ENCODE measurements at regions not wholly inside any gene's neighbourhood (a gene's known extent, or its start where the extent isn't known, plus 50 kb on each side); places are given as distances from the start of the nearest gene placed in this dataset.

DNA sequence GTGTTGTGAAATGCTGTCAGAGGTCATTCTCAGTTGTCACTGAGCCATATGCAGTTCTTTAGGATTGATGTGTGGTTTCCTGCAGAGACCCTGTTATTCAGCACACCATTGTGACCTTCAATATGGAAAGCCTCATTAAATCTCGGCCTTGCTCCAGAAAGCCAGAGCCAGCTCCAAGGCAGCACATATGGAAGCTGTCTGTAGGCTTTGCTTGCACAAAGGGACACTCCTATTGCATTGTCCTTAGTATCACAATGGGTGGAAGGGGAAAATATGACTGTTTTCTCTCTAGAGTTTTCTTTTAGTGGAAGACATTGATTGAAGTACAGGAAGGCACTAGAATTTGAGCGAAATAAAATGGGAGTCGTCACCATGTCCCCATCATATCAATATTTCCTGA lies 179.0 kb downstream of the CEP135 start:
- peaks cover 6% of the 10 kb centered on the region; the same call in 1 of the 2 replicates for H3K4me1 ChIP-seq (ENCODE audit: insufficient read depth, low read length)
- no peak for FAIRE-seq
- no peak for ATAC-seq
- no peaks in the 10 kb centered on the region for H3K36me3 ChIP-seq (replicated peaks in 1 of 2; ENCODE audit: control insufficient read depth in 1 of 2, insufficient read depth in 2 of 2, low read length in 2 of 2)
- no peaks in the 10 kb centered on the region for H3K79me2 ChIP-seq (ENCODE audit: insufficient read depth, low read length)
- in situ Hi-C loops (cut with HindIII; ENCODE audit: extremely low pct_ligation_motif_present, low pct_unique_long_range_greater_than_20kb) (no loop called here), intact Hi-C loops (cut with micrococcal nuclease; ENCODE audit: unreplicated experiment) (loop anchor here (5.0 kb wide), 1 partner anchor 115 kb away; no protein-coding TSS in a partner anchor)
- no peak overlapping the region for H3K9ac ChIP-seq (ENCODE audit: insufficient read depth, low read depth, low read length)
- no TSS peak for BruUV-seq (replicated peaks)
- no peaks in the 10 kb centered on the region for H3K27me3 ChIP-seq (ENCODE audit: control insufficient read depth in 1 of 2, insufficient read depth in 2 of 2, low read length in 2 of 2)
- 77% methylated on average over 3 of the region's 3 CpGs for WGBS (ENCODE audit: low lambda C conversion rate)
- no peak overlapping the region for H2AFZ ChIP-seq (ENCODE audit: low read length)
- no peak overlapping the region for H3K4me2 ChIP-seq (ENCODE audit: low read depth, low read length)
- no peak overlapping the region for H3K4me3 ChIP-seq (replicated peaks in 1 of 3; ENCODE audit: insufficient read depth in 1 of 3, low read depth in 2 of 3, low read length in 3 of 3)
- TF ChIP-seq ATM (IDR thresholded peaks at IDR 0.05; ENCODE audit: borderline replicate concordance), result no peak
- TF ChIP-seq TRIM22 (IDR thresholded peaks at IDR 0.05), result no peak
- TF ChIP-seq SETDB1 (CRISPR knock-in tag; IDR thresholded peaks at IDR 0.05; ENCODE audit: borderline replicate concordance), result no peak
- TF ChIP-seq HOXD1 (CRISPR knock-in tag; IDR thresholded peaks at IDR 0.05), result no peak
- TF ChIP-seq FLYWCH1 (CRISPR knock-in tag; IDR thresholded peaks at IDR 0.05), result no peak
- TF ChIP-seq ZBTB7B (CRISPR knock-in tag; IDR thresholded peaks at IDR 0.05), result no peak
- no peak for TF ChIP-seq ZNF766 (CRISPR knock-in tag; IDR thresholded peaks at IDR 0.05; ENCODE audit: borderline replicate concordance)
- no peak for TF ChIP-seq BHLHE40 (IDR thresholded peaks at IDR 0.05; ENCODE audit: low read length)
- no peak for TF ChIP-seq ZNF574 (CRISPR knock-in tag; IDR thresholded peaks at IDR 0.05)
- no peak for TF ChIP-seq PBX2 (CRISPR knock-in tag; IDR thresholded peaks at IDR 0.05)
- TF ChIP-seq, protein P1, sequence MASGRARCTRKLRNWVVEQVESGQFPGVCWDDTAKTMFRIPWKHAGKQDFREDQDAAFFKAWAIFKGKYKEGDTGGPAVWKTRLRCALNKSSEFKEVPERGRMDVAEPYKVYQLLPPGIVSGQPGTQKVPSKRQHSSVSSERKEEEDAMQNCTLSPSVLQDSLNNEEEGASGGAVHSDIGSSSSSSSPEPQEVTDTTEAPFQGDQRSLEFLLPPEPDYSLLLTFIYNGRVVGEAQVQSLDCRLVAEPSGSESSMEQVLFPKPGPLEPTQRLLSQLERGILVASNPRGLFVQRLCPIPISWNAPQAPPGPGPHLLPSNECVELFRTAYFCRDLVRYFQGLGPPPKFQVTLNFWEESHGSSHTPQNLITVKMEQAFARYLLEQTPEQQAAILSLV (CRISPR knock-in tag; IDR thresholded peaks at IDR 0.05; ENCODE audit: borderline replicate concordance), result no peak
- no peak for TF ChIP-seq ZMYM3 (CRISPR knock-in tag; IDR thresholded peaks at IDR 0.05)
- TF ChIP-seq BRD4 (CRISPR knock-in tag; IDR thresholded peaks at IDR 0.05), result no peak
- TF ChIP-seq HCFC1 (IDR thresholded peaks at IDR 0.05; ENCODE audit: low read depth, low read length), result no peak
- TF ChIP-seq ATRX (CRISPR knock-in tag; IDR thresholded peaks at IDR 0.05; ENCODE audit: borderline replicate concordance), result no peak
- DNase-seq (ENCODE audit: low spot score), result no peak
- no peak overlapping the region for H3K27ac ChIP-seq (ENCODE audit: extremely low read length, insufficient read depth, low read length)
- POLR2A ChIA-PET, result no interaction called here
- no peaks in the 10 kb centered on the region; the same call in 1 of the 2 replicates for H4K20me1 ChIP-seq (ENCODE audit: insufficient read depth, low read length)
- CTCF ChIA-PET (ENCODE audit: low intra/inter-chr PET ratio, low total read pairs), result interaction anchor here (2.7 kb wide), 1 partner anchor 174 kb away, joined by 34 read pairs; no protein-coding TSS in a partner anchor
- no peaks in the 10 kb centered on the region for H3K9me3 ChIP-seq (ENCODE audit: low read length)

Measured in HepG2 (cell line).